GM12875 (cell line): ENCODE measurements at regions not wholly inside any gene's neighbourhood (a gene's known extent, or its start where the extent isn't known, plus 50 kb on each side); places are given as distances from the start of the nearest gene placed in this dataset.
"Not testable (repeated sequence)": the region's sequence is repeated elsewhere in the genome, so short reads cannot be mapped to it uniquely, and the experiment has no call there.

ENCODE experiments used
- H3K4me3 ChIP-seq: one replicate; pipeline ENCODE4 v1.5.1; 2011; ENCODE audit warnings: low read depth, low read length, control low read depth
- TF ChIP-seq, protein P1 (sequence below): IDR thresholded peaks from 2 replicates; pipeline ENCODE4 v1.5.1; 2011; ENCODE audit warnings: low read depth, mild to moderate bottlenecking, control low read depth, inconsistent platforms, low read length, moderate library complexity, borderline replicate concordance; ENCODE audit not compliant: insufficient read depth

DNA sequence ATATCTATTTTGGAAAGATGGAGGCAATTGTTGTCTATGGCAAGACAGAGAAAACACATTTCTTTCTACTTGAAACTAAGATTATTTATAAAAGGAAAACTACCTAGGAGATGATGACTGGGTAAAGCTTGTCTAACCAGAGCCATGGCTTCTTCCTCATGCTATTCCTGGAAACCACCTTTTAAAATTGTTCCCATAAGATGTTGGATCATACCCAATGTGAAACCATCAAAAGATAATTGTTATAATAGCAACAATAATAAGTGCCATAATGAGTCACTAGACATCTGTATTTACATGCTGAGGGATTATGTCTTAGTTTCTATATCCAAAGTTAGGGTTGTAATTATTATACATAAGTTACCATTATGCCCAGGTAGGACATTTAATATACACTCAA, 428.4 kb downstream of the KCNJ2 start:
- no peak overlapping the region for H3K4me3 ChIP-seq
- TF ChIP-seq, protein P1, sequence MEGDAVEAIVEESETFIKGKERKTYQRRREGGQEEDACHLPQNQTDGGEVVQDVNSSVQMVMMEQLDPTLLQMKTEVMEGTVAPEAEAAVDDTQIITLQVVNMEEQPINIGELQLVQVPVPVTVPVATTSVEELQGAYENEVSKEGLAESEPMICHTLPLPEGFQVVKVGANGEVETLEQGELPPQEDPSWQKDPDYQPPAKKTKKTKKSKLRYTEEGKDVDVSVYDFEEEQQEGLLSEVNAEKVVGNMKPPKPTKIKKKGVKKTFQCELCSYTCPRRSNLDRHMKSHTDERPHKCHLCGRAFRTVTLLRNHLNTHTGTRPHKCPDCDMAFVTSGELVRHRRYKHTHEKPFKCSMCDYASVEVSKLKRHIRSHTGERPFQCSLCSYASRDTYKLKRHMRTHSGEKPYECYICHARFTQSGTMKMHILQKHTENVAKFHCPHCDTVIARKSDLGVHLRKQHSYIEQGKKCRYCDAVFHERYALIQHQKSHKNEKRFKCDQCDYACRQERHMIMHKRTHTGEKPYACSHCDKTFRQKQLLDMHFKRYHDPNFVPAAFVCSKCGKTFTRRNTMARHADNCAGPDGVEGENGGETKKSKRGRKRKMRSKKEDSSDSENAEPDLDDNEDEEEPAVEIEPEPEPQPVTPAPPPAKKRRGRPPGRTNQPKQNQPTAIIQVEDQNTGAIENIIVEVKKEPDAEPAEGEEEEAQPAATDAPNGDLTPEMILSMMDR = no peak

DNA sequence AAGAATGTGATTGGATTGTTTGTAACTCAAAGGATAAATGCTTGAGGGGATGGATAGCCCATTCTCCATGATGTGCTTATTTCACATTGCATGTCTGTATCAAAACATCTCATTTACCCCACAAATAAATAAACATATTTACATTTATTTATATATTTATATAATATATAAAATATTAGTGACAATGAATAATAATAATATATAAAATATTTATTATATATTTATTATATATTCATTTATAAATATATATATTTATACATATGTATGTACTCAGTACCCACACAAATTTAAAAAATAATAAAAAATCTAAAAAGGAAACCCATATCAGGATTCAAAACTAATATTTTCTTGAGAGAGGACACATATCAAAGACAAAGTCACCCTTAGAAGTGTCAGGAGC, 429.9 kb downstream of the KCNJ2 start:
- no peak overlapping the region for H3K4me3 ChIP-seq
- TF ChIP-seq, protein P1 = no peak

DNA sequence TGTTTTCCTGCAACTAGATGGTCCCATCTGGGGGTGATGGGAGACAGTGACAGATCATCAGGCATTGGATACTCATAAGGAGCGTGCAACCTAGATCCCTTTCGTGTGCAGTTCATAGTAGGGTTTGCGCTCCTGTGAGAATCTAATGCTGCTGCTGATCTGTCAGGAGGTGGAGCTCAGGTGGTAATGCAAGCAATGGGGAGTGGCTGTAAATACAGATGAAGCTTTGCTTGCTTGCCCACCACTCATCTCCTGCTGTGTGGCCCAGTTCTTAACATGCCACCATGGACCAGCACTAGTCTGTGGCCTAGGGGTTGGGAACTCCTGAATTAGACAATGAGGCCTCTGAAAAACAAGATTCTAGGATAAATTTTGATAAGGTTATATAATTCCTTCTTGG, 430.6 kb downstream of the KCNJ2 start:
- H3K4me3 ChIP-seq = not testable (repeated sequence)

DNA sequence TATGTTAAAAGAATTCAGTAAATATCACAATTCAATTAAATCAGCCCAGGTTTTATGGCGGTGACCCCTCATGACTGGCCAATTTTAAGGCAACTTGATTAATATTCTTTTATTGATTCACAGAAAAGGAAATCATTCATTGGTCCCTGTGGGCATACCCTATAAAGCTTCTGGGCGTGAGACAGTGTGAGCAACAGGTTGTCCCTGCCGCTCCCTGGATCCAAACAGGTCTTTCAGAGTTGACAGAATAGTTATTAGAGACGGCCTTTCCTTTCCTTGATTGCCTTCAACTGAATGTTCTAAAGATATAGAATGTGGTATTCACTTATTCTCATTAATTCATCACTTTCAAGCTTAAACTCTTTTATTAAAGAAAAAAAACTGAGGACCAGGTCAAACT, 433.9 kb downstream of the KCNJ2 start:
- TF ChIP-seq, protein P1 = no peak
- H3K4me3 ChIP-seq = no peak overlapping the region

DNA sequence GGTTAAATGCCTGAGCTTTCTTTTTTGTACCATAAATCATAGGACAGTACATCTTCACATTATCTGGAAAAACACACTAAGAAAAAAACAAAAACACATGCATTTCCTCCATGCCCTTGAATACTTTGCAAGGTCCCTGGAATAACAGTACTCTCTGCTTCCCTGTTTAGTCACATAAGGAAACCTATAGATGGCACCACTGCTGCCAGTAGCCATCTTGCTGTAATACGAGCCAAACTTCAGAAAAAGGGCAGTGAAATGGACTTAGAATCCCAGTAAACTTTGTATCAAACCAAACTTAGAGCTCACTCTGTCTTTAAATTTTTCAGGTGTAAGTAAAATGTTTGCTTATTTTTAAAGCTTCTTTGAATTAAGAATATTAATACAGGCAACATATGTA, 435.5 kb downstream of the KCNJ2 start:
- H3K4me3 ChIP-seq = no peak overlapping the region
- TF ChIP-seq, protein P1 = no peak

DNA sequence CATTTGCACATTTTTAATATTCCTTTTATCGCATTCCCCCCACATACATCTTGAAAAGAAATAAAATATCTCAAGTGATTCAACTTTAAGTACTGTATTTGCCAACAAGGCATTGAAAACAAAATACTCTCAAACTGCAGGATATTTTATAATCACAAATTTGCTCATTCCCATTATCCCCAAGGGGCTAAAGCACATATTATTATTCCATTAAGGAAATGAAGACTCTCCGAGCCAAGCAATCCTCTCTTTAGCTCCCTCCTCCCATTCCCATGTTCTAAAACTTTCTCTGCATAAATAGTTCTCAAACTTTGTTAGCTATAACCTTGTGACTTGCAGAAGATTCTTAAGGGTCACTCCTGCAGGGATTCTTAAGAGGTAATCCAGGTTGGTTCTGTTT, 436.8 kb downstream of the KCNJ2 start:
- TF ChIP-seq, protein P1 = no peak
- H3K4me3 ChIP-seq = no peak overlapping the region

DNA sequence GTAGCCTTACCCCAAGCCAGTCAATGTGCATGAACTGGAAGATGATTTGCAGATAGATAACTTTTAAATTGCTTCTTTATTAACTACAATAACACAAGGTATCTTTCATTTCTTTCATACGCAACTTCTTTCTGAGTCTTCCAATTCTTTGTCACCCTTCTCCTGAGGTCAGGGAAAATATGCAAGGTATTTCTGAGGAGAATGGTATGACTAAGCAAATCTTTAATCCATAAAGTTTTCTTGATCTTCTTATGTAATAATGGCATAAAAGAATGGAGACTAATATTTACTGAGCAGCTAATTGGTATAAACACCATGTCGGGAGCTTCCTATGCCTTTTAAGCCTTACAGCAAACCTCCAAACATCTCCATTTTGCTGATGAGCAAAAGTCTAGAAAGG, 438.9 kb downstream of the KCNJ2 start:
- H3K4me3 ChIP-seq = no peak overlapping the region
- TF ChIP-seq, protein P1 = no peak

DNA sequence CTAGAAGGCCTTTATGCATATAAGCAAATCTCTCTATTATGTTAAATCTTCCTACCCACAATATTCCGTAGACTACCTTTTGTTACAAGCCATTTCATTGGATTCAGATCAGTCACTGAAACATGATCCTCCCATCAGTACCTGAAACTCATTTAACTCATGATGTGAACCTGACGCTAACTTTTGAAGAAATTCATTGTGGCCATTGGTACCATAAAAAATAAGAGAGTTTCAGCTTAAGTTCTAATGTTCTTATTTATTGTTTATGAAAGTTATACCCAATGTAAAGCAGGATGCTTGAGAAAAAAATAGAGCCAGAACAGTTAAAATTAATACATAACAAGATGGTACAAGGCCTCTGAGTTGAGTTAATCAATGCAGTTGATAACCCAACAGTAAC, 439.6 kb downstream of the KCNJ2 start:
- no peak overlapping the region for H3K4me3 ChIP-seq
- TF ChIP-seq, protein P1 = no peak
